NCI-H460 (cell line): ENCODE measurements at regions not wholly inside any gene's neighbourhood (a gene's known extent, or its start where the extent isn't known, plus 50 kb on each side); places are given as distances from the start of the nearest gene placed in this dataset.

Experiments used
- DNase-seq: peaks from one replicate; pipeline ENCODE4 v3.0.0-alpha.2; 2016; ENCODE audit warnings: low read depth; ENCODE audit errors: extremely low read depth

DNA sequence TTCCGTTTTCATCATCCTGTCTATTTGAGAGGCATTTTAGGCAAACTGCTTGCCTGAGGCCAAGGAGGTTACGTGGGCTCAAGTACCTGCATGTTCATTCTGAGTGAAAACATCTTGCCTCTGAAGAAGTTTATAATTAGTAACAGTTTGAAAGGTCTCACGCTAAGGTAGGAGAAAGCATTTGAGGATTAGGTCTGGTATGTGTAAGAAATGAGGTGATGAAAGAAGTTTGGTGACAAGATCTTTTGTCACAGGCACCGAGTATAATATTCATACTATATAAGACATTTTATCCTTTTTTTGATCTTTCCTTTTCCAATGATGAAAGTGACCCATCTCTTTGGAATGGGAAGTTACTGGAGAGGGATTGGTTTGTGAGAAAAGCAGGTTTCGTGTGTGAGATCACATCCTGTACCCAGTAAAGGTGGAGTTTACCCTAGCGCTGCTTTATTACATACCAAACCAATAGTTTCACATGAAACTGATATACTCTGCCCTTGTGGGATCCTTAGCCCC lies 98.7 kb upstream of the PDC start:
- DNase-seq = no peak

GRCh38 chr1:186557147-186557777 lies 96.3 kb upstream of the PDC start:
- DNase-seq = no peak

DNA sequence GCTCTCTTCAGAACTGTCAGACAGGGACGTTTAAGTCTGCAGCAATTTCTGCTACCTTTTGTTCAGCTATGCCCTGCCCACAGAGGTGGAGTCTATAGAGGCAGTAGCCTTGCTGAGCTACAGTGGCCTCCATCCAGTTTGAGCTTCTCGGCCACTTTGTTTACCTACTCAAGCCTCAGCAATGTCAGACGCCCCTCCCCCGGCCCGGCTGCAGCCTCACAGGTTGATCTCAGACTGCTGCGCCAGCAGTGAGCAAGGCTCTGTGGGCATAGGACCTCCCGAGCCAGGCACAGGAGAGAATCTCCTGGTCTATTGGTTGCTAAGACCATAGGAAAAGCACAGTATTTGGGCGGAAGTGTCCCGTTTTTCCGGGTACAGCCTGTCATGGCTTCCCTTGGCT lies 89.9 kb upstream of the PDC start:
- no peak for DNase-seq

GRCh38 chr1:186541003-186541402 lies 80.1 kb upstream of the PDC start:
- no peak for DNase-seq

DNA sequence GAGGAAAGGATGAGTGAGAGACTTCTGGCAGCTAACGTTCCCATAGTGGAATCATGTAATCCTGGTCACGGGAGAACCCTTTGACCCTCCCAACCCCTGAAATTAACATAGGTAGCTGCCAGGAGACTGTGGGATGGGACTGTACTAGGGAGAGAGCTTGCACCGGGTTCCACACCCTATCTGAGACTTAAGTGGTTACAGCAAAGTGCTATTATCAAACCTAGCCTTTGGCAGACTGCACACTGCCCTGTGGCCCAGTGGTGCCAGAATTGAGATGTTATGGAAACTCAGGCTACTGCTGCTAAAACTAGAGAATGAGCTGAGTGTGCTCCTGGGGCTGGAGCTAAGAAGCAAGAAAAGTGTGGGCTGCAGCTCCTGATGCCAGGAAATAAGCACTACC lies 79.6 kb upstream of the PDC start:
- no peak for DNase-seq

DNA sequence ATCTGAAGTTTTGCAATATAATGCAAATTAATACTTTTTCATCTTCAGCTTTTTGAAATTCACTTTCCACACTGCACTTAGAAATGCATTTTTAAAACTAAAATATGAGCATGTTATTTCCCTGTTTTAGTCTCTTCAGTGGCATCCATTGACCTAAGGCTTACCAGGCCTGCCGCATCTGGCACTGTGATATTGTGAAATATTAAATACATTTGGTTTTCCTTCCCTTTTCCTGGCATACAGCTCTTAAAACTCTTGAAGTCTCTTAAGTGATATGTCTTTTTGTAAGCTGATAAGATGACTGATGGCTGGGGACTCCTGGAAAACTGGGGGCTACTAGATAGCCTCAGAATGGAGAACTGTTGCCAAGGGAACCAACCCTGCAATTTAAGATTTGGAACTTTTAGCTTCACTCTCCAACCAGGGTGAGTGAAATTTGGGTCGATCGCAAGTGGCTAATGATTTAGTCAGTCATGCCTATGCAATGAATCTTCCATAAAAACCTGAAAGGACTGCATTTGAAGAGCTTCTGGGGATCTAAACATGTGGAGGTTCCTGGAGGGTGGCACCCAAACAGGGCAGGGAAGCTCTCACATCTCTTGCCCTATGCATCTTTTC lies 75.5 kb upstream of the PDC start:
- no peak for DNase-seq

DNA sequence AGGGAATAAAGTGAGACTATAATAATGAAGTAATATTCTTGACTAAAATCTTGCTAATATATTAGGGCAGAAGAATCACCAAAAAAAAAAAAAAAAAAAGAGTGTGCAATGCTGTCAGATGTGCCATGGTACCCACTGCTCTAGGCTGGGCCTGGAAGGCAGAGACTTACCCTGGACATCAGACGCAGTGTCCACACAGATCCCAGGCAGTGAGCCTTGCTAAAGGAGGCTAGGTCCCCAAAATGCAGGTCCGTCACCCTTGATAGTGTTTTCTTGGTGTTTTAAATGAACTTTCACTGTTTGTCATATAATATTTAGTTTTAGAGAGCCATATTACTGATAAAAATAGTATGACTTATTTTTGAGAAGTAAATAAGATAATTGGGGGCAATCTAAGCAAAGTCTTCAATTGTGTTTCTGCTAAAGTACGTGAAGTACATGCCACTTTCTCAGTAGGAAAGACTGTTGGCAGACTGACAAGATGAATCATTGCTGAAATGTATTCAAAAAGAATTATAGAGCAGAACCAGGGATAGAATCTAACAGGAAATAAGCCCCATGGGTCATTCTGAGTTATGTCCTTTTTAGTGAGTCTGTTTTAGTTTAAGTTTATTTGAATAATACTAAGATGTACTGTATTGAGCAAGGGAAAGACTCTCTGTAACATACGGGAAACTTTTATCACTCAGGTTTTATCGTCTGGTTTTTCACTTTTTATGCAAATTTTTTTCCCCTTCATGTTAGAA lies 74.6 kb upstream of the PDC start:
- no peak for DNase-seq

- no peak for DNase-seq
Observed at GRCh38 chr1:186534401-186534800, 73.5 kb upstream of the PDC start.

DNA sequence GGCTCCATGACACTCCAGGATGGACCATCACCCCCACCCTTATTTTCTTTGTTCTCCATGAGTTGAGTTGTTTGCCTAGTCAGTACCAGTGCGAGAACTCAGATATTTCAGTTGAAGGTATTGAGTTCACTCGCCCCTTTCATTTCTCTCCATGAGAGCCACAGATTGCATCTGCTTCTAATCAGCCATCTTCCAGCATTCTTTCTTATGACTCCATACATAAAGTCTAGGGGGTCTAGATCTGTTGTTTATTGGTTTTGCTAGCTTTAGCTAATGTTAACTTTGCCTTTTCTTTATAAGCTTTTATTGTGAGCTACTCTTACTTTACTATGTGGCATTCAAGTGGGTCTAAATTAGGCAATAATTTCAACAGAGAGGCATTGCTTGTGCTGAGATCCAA lies 71.6 kb upstream of the PDC start:
- no peak for DNase-seq

DNA sequence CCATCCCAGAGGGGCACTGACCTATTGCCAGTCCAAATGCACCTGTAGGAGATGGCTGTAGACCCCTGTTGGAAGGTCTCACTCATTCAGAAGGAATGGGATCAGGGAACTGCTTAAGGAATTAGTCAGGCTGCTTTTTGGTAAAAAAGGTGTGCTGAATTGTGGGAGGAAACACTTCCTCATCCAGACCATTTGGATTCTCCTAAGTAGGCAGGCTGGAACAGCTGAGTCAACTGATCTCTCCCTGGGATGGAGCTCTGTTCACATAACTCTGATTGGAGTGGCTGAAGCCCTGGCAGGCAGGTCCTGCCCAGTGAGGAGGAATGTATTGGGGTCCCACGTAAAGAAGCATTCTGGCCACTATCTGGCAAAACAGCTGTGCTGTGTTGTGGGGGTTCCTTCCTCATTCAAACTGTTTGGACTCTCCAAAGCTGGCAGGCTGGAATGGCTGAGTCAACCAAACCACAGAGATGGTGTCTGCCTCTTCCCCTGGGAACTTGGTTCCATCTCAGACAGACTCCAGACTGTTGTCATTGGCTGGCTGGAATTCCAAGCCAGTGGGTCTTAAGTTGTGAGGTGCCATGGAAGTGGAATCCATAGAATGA lies 70.7 kb upstream of the PDC start:
- no peak for DNase-seq

DNA sequence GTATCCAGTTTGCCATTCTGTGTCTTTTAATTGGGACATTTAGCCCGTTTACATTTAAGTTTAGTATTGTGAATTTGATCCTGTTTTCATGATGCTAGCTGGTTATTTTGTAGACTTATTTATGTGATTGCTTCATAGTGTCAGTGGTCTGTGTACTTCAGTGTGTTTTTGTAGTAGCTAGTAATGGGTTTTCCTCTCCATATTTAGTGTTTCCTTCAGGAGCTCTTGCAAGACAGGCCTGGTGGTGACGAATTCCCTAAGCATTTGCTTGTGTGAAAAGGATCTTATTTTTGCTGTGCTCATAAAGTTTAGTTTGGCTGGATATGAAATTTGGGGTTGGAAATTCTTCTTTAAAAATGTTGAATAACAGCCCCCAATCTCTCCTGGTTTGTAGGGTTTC lies 69.2 kb upstream of the PDC start:
- DNase-seq = no peak

DNA sequence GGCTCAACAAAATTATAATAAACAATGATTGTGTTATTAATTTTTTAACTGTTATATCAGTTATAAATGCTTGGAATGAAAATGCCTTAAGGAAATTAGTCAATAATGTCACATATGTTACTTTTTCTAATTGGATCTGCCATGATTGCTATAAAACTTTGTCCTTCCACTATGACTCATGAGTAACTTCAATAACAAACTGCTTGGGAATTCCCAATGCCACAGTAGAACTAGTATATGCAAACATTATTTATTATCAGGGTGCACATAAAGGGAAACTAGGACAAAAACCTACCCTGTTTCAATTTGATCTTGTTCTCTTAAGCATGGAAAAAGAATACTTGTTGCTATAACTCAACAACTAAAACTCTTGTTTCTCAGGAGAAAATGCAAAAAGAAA lies 59.1 kb upstream of the PDC start:
- DNase-seq = no peak

- no peak for DNase-seq
Observed at GRCh38 chr1:186518822-186519381, 58.0 kb upstream of the PDC start.

GRCh38 chr1:186518395-186518794 lies 57.5 kb upstream of the PDC start:
- no peak for DNase-seq

GRCh38 chr1:186514367-186514766 lies 53.5 kb upstream of the PDC start:
- DNase-seq = no peak

DNA sequence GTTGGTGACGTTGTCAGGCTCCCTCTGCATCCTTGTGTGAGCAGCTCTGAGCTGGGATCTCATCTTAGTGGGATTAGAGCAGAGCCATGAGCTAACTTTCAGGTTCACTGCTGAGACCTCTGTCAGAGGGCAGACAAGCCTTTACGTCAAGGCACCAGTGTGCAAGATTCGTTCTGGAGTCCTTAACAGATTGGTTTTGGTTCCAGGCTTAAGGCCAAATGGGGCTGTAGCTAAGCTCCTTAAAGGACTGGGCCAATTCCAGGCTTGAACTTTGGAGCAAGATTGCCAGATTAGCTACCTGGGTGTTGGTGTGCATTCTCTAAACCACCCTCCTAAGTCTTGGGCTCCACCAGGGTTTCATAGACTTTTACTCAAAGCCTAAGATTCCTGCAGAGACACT lies 52.6 kb upstream of the PDC start:
- DNase-seq = no peak

DNA sequence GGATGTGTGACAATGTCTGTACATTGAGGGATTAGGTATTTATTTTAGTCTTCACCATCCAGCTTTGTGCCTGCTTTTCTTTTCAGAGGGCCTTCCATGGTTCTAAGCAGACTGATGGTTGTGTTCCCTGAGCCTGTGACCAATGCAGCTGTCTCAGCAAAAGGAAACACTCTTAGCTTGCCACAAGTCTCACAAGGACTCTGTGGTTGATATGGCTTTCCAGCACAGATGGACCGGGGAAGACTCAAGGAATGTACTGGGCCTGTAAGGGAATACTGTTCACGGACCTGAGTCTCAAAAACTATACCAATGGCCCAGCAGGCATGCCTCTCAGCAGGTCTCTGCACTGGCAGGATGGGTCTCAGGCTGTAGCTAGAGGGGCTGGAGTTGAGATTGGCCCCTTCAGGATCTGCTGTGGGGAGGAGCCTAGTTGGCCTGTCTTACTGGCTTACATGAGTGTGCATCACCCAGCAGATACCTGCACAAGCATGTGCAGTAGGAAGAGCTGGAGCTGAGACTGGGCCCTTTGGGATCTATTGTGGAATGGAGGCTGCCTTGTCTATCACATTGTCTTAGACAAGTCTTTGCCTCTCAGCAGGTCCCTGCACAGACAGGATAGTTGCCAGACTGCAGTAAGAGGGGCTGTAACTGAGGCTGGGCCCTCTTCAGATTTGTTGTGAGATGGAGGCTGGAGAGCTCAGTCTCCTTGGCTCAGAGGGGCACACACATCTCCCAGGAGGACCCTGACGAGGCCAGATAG lies 52.0 kb upstream of the PDC start:
- DNase-seq = no peak

DNA sequence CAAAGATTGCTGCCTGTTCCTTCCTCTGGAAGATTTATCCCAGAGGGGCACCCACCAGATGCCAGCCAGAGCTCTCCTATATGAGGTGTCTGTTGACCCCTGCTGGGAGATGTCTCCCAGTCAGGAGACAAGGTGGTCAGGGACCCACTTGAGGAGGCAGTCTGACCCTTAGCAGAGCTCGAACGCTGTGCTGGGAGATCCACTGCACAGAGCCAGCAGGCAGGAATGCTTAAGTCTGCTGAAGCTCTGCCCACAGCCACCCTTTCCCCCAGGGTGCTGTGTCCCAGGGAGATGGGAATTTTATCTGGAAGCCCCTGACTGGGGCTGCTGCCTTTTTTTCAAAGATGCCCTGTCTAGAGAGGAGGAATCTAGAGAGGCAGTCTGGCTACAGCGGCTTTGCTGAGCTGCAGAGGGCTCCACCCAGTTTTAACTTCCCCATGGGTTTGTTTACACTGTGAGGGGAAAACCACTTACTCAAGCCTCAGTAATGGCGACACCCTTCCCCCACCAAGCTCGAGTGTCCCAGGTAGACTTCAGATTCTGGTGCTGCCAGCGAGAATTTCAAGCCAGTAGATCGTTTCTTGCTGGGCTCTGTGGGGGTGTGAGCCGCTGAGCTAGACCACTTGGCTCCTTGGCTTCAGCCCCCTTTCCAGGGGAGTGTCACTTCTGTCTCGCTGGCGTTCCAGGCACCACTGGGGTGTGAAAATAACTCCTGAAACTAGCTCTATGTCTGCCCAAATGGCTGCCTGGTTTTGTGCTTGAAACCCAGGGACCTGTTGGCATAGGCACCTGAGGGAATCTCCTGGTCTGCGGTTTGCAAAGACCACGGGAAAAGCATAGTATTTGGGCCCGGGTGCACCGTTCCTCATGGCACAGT lies 51.1 kb upstream of the PDC start:
- no peak for DNase-seq
